ENCODE measurements at regions not wholly inside any gene's neighbourhood (a gene's known extent, or its start where the extent isn't known, plus 50 kb on each side); places are given as distances from the start of the nearest gene placed in this dataset.

GRCh38 chr1:191256917-191257316, 779.3 kb upstream of the BRINP3 start:
- TF ChIP-seq EP300 (IDR thresholded peaks at IDR 0.05; ENCODE audit: low read depth in 2 of 2, low read length in 2 of 2) (no peak), EP300 (CRISPR knock-in tag; IDR thresholded peaks at IDR 0.05; ENCODE audit: borderline replicate concordance) (no peak), FOSL2 (CRISPR knock-in tag; IDR thresholded peaks at IDR 0.05) (no peak), ZNF687 (CRISPR knock-in tag; IDR thresholded peaks at IDR 0.05) (no peak), KLF11 (CRISPR knock-in tag; IDR thresholded peaks at IDR 0.05) (no peak)
- TF ChIP-seq, protein P1, sequence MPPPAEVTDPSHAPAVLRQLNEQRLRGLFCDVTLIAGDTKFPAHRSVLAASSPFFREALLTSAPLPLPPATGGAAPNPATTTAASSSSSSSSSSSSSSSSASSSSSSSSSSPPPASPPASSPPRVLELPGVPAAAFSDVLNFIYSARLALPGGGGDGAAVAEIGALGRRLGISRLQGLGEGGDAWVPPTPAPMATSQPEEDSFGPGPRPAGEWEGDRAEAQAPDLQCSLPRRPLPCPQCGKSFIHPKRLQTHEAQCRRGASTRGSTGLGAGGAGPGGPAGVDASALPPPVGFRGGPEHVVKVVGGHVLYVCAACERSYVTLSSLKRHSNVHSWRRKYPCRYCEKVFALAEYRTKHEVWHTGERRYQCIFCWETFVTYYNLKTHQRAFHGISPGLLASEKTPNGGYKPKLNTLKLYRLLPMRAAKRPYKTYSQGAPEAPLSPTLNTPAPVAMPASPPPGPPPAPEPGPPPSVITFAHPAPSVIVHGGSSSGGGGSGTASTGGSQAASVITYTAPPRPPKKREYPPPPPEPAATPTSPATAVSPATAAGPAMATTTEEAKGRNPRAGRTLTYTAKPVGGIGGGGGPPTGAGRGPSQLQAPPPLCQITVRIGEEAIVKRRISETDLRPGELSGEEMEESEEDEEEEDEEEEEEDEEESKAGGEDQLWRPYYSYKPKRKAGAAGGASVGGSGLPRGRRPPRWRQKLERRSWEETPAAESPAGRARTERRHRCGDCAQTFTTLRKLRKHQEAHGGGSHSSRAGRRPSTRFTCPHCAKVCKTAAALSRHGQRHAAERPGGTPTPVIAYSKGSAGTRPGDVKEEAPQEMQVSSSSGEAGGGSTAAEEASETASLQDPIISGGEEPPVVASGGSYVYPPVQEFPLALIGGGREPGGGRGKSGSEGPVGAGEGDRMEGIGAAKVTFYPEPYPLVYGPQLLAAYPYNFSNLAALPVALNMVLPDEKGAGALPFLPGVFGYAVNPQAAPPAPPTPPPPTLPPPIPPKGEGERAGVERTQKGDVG (CRISPR knock-in tag; IDR thresholded peaks at IDR 0.05; ENCODE audit: borderline replicate concordance): no peak
- TF ChIP-seq, protein P2, sequence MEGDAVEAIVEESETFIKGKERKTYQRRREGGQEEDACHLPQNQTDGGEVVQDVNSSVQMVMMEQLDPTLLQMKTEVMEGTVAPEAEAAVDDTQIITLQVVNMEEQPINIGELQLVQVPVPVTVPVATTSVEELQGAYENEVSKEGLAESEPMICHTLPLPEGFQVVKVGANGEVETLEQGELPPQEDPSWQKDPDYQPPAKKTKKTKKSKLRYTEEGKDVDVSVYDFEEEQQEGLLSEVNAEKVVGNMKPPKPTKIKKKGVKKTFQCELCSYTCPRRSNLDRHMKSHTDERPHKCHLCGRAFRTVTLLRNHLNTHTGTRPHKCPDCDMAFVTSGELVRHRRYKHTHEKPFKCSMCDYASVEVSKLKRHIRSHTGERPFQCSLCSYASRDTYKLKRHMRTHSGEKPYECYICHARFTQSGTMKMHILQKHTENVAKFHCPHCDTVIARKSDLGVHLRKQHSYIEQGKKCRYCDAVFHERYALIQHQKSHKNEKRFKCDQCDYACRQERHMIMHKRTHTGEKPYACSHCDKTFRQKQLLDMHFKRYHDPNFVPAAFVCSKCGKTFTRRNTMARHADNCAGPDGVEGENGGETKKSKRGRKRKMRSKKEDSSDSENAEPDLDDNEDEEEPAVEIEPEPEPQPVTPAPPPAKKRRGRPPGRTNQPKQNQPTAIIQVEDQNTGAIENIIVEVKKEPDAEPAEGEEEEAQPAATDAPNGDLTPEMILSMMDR (CRISPR knock-in tag; IDR thresholded peaks at IDR 0.05): no peak

All from HepG2 (cell line).